ENCODE measurements at regions not wholly inside any gene's neighbourhood (a gene's known extent, or its start where the extent isn't known, plus 50 kb on each side); places are given as distances from the start of the nearest gene placed in this dataset.

DNA sequence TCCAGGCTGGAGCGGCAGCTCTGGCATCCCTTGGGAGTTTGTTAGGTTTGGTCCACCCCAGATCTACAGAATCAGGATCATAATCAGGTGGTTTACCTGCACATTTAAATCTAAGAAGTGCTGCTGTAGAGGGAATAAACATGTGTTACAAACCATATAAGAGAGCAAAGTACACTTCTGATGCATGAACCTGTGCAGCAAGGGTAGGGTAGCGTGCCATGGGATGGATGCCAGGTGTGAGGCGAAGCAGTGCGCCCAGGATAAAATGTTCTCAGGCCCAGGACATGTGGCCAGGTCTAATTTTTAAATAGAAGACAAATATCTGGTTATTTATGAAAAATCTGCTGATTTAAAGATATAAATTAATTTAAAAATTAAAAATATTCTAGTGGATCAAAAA is 308.8 kb upstream of the USP24 start:
- no peak overlapping the region for H3K4me3 ChIP-seq (ENCODE audit: low read depth, poor library complexity, severe bottlenecking)
- no peak for DNase-seq (ENCODE audit: low spot score in 2 of 2)
- WGBS, 2 donors: 69 to 79% methylated on average over 4 of the region's 4 CpGs
- no peak for TF ChIP-seq POLR2A (IDR thresholded peaks at IDR 0.05)
- TF ChIP-seq, protein P1, sequence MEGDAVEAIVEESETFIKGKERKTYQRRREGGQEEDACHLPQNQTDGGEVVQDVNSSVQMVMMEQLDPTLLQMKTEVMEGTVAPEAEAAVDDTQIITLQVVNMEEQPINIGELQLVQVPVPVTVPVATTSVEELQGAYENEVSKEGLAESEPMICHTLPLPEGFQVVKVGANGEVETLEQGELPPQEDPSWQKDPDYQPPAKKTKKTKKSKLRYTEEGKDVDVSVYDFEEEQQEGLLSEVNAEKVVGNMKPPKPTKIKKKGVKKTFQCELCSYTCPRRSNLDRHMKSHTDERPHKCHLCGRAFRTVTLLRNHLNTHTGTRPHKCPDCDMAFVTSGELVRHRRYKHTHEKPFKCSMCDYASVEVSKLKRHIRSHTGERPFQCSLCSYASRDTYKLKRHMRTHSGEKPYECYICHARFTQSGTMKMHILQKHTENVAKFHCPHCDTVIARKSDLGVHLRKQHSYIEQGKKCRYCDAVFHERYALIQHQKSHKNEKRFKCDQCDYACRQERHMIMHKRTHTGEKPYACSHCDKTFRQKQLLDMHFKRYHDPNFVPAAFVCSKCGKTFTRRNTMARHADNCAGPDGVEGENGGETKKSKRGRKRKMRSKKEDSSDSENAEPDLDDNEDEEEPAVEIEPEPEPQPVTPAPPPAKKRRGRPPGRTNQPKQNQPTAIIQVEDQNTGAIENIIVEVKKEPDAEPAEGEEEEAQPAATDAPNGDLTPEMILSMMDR (IDR thresholded peaks at IDR 0.05): no peak
- intact Hi-C loops (cut with DNase I; ENCODE audit: low total_unique reads): no loop called here

DNA sequence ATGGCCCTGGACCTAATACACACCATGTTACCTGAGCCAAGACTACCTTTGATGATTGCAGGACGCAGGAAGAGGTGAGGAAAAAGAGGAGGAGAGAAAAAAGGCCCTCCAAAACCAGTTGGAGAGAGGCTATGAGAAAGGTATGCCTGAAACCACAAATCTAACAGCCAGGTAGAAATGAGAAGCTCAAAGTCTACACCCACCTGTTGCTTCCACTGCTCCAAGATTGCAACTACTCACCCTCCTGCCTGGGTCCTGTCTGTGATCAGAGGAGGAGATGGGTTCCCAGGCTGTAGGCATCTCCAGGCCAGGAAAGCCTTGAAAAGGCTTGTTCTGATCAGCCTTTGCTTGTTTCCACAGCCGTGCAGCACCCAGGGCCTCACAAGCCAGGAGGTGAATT is 307.8 kb upstream of the USP24 start:
- DNase-seq (ENCODE audit: low spot score in 2 of 2): no peak
- WGBS, 2 donors: 39 to 67% methylated on average over 2 of the region's 2 CpGs

DNA sequence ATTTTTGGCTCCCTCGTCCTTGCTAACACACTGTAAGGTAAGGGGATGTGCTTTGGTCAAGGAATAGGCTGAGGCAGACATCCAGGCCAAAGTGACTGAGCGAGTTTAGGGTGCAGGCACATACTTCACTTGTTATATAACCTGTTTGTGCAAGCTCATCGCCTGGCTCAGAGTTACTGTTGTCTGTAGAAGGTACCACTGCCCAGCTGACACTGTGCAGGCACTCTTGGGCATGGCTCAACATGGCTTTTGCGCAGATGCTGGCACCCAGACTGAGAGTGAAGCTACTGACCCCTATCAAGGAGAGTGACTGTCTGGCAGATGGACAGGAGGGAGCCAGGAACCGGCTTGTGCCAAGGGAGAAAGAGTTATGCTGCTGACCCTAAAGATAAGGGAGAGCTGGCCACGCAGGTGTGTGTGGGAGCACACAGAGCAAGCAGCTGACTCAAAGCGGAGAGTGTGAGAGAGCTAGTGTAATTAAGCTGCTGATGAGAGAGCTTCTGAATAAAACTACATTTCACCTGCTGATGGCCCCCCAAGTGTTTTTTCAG is 307.3 kb upstream of the USP24 start:
- DNase-seq (ENCODE audit: low spot score in 2 of 2): no peak
- intact Hi-C loops (cut with DNase I; ENCODE audit: low total_unique reads): no loop called here
- no peak overlapping the region for H3K4me3 ChIP-seq (ENCODE audit: low read depth, poor library complexity, severe bottlenecking)
- WGBS, 2 donors: 73 to 86% methylated on average over 7 of the region's 7 CpGs
- no peak for TF ChIP-seq POLR2A (IDR thresholded peaks at IDR 0.05)
- TF ChIP-seq, protein P1 (IDR thresholded peaks at IDR 0.05): no peak

More for the DNA sequence above, 307.8 kb upstream of the USP24 start:
- H3K4me3 ChIP-seq (ENCODE audit: low read depth, poor library complexity, severe bottlenecking): no peak overlapping the region
- intact Hi-C loops (cut with DNase I; ENCODE audit: low total_unique reads): no loop called here
- TF ChIP-seq, protein P1 (IDR thresholded peaks at IDR 0.05): no peak
- TF ChIP-seq POLR2A (IDR thresholded peaks at IDR 0.05): no peak

DNA sequence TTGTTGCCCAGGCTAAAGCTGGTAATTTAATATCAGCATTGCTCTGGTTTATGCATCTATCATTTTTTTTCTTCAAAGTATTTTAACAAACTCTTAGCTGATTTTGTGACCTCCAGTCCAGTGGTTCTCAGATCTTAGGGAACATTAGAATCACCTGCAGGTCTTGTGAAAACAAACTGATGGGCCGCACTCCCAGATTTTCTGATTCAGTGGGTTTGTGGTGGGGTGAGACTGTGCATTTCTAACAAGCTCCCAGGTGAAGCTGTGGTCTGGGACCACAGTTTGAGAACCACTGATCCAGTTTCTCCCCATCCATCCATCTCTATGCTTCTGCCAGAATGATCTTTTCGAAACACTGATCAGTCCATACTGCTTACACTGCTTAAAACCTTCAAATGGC is 305.7 kb upstream of the USP24 start:
- TF ChIP-seq POLR2A (IDR thresholded peaks at IDR 0.05): no peak
- TF ChIP-seq, protein P1 (IDR thresholded peaks at IDR 0.05): no peak
- intact Hi-C loops (cut with DNase I; ENCODE audit: low total_unique reads): no loop called here
- DNase-seq (ENCODE audit: low spot score in 2 of 2): no peak
- 93 to 98% methylated on average over 2 of the region's 2 CpGs for WGBS, 2 donors
- H3K4me3 ChIP-seq (ENCODE audit: low read depth, poor library complexity, severe bottlenecking): no peak overlapping the region

DNA sequence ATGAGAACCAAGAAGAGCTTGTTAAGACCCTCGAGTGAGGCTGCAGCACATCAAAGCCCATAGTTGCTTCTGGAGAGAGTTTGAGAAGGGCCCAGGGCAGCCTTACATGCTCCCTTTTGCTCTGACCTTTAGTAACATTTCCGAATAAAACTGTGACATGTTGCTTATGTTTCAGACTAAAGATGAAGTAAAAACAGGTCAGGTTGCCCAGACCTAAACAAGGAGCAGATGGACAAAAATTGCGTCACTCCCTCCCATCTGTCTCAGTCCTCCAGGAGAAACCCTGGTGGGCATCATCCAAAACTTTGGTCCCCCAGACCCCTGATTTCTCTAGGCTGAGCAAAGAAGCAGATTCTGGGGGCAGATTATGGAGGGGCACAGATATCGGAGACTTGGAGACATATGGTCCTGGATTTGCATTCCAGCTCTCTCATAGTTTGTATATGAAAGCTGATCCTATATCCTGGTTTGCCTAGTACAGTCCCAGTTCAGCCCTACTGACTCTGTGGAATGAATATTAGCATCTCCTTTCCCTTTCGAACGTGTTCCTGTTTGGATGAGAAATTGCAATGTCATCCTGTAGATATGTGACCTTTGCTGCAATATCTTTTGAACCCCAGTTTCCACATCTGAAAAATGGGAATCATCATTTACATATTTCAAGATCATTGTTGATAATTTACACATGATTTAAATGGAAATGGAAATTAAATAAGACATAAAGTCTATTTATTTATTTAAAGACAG is 304.9 kb upstream of the USP24 start:
- no peak overlapping the region for H3K4me3 ChIP-seq (ENCODE audit: low read depth, poor library complexity, severe bottlenecking)
- no peak for TF ChIP-seq POLR2A (IDR thresholded peaks at IDR 0.05)
- TF ChIP-seq, protein P1 (IDR thresholded peaks at IDR 0.05): no peak
- 66 to 80% methylated on average over 6 of the region's 6 CpGs for WGBS, 2 donors
- DNase-seq (ENCODE audit: low spot score in 2 of 2): no peak
- intact Hi-C loops (cut with DNase I; ENCODE audit: low total_unique reads): no loop called here

Data from lower leg skin (tissue), 4 donors.